ACHN (cell line): ENCODE measurements at regions not wholly inside any gene's neighbourhood (a gene's known extent, or its start where the extent isn't known, plus 50 kb on each side); places are given as distances from the start of the nearest gene placed in this dataset.

Experiments used
- DNase-seq: peaks from one replicate; pipeline ENCODE4 v3.0.0-alpha.2; 2015
- in situ Hi-C: cut with HindIII; loops from 2 replicates; pipeline ENCODE4 v1.10.0; 2017; ENCODE audit warnings: low sequenced_read_pairs, low pct_ligation_motif_present, low pct_unique_long_range_greater_than_20kb

DNA sequence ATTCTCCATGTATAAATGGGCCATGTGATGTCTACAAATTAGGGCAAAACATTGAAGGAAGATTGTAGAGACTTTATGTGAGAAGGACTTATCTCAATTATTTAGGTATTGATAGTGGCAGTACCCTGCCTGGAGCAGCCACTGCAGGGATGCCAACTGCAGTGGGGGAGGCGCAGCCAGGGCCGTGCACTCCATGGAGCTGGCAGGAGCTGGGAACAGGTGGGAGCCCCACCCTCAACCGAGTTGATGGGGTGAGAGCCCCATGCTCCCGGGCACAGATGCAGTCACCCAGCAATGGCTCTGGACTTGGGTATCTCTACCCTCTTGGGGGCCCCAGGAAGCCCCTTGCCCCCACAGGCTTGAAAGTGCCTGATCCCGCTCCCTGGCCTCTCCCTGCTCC lies 564.3 kb downstream of the SLC4A3 start:
- in situ Hi-C loops = no loop called here

DNA sequence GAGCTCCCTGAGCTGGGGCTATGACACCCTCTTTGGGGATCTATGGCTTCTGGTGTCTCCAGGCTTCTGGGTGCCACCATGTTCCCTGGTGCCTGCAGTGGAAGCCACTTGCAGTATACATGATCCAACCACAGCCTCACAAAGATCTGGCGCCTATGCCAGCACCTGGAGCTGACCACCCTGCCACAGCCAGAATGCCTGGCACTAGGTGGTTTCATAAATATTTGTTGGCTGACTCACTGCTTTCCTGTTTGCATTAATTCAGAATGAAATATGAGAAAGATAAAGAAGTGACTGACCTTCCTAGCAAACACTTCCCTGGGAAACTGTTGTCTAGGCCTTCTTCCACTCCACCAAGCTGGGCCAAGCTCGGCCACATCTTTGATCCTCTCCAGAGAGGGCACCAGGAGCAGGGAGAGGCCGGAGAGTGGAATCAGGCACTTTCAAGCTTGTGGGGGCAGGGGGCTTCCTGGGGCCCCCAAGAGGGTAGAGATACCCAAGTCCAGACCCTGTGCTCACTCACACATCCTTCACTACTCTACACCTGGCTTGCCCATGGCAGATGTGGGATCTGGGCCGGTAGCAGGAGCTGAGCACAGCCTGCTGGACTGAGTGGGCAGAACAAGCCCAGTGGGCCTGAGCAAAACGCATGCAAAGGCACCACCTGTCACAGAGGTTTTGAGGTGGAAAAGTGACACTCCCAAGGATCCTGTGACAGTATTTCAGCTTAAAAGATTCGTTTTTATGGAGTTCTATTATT lies 565.7 kb downstream of the SLC4A3 start:
- in situ Hi-C loops = no loop called here
- peak; percentile 4 for DNase-seq

More for the DNA sequence above, 564.3 kb downstream of the SLC4A3 start:
- no peak for DNase-seq

DNA sequence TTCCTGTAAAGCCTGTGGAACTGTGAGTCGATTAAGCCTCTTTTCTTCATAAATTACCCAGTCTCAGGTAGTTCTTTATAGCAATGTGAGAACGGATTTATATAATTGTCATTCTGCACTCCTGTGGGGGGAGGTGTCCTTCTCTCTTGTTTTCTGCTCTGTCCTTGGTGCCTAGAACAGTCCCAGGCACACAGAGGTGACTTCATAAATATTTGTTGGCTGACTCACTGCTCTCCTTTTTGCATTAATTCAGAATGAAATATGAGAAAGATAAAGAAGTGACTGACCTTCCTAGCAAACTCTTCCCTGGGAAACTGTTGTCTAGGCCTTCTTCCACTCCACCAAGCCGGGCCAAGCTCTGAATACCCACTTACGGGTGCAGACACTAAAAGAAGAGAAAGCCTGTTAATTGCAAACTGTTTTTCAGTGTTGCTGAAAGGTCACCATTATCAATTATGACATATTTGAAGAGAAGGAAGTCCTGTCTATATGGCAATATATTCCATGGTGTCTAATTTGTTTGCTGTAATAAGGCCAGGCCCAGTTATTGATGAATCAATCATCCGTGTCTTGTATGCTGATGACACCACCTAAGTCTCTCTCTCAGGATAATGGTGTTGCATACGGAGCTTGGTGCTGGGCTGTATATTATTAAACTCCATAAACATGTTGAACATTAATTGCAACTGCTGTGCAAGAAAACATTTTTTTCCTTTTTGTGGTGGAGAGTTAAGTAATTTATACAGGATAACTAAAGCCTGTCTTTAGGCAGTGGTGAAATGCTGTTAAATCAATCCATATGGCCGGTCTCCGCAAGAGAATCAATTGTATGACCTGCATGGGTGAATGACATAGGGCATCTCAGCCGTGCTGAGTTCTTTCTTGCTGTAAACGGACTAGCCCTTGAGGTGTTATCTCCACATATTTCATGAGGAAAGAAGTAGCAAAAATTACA lies 567.5 kb downstream of the SLC4A3 start:
- no peak for DNase-seq

DNA sequence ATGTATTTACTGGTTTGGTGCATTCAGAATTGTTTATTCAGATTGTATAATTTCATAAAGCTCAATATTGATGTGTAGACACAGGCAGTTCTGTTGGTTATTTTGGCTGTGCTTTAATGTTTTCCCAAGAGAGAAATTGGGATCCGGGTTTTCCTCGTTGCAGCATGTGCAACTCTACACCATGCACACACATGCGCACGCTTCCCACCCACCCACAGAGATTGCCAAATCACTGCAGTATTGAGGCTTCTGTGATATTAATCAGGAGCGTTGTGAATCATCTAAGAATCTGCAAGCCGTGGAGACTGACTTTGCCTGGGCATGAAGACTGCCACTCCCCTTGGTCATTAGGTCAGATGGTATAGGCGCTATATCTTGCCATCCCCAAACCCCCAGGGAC lies 571.5 kb downstream of the SLC4A3 start:
- in situ Hi-C loops = no loop called here
- no peak for DNase-seq

More for the DNA sequence above, 567.5 kb downstream of the SLC4A3 start:
- in situ Hi-C loops = no loop called here

DNA sequence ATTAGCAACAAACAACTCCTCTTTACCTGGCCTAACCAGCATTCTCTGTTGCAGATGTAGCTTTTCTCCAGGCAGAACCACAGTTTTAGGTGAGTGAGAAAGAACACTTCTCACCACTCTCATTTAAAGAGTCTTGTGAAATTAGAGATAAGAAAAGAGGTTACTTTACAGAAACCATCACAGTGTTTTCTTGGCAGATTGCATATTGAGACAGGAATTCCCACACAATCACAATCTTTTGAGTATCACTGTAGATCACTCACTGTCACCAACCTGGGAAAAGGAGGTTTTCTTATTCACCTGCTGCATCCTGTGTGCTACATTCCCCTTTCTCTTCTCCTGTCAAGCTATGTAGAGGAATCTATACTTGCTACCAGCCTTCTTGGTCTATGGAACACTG lies 574.6 kb downstream of the SLC4A3 start:
- no peak for DNase-seq
- in situ Hi-C loops = no loop called here

DNA sequence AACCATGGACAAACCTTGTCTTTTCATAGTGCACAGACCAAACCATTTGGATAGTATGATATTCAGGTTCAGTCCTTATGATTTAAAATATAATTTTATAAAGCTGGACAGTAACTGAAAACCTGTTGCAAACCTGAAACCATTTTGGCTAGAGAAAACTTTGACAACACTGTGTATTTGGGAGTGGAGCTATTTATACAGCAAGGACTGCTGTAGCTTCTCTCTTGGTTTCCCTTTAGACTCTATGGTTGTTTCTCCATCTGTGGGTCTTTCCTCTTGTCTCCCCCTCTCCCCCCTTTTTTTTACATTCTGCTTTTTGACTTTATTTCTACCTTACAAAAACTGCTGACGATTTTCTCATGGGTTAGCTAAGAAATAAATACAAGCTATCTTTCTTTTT lies 581.7 kb downstream of the SLC4A3 start:
- in situ Hi-C loops = no loop called here
- no peak for DNase-seq

DNA sequence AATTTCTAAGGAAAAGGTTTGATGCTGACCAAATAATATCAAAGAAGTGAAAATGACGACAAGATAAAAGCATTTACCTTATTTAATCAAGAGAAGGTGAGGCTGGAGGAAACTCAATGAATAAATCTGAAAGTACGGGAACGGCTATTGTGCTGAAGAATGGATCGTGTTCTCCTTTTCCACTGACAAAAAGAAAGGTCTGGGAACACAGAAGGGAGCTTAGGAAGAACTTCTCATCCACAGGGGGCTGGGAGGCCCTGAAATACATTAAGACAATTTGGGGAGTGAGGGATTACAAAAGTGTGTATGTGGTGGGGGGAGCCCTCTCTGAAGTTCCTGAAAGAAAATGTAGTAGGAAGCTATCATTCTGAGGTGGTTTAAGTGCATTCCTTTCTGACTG lies 582.3 kb downstream of the SLC4A3 start:
- no peak for DNase-seq
- in situ Hi-C loops = no loop called here

DNA sequence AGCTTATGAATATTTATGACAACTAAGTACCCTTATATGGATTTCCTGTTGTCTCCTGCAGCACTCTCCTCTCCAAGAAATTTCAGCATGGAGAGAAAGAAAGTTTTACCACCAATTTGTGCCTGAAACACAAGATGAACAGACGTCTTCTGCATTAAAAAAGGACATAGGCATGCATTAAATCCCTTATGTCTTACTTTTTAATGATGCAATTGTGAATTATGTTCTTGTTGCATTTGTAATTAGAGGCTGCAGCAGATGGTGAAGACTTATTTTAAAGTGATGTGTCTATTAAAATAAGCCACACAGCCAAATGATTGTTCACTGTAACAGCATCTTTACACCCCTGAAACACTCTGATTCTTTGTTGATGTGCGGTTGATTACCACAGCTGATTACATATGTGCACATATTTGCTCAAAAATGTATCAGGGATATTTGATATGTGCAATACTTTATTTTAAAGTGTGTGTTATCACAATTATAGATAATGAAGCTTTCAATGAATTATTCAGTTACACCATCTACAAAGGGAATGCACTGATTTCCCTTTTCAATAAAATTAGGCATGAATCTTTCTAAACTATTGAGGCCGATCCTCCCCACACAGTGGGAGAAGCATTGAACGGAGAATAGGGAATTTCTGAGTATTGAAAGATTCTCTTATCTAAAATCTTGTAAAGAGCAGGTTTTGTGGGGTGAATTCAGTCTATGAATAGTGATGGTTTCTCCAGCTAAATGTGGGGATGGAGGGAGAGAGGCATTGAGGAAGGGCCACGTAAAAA lies 585.1 kb downstream of the SLC4A3 start:
- in situ Hi-C loops = no loop called here
- no peak for DNase-seq

DNA sequence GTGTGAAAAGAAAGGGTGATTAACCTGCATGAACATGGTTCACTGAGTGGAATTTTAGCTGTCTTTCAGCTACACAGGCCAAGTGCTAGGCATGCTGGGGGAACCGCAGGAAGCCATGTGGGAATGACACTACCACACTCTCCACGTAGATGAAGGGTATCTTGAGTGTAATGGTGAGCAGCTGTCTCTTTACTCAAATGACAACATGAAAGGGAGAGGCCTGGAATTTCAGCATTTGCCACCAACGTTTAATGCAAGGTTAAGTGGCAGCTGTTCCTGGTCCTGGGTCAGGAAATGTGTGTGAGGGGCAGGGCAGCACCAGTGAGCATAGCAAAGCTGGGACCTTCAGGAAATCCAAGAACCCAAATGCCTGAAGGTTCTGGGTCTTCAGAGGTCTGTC lies 588.4 kb downstream of the SLC4A3 start:
- DNase-seq = no peak
- in situ Hi-C loops = no loop called here

DNA sequence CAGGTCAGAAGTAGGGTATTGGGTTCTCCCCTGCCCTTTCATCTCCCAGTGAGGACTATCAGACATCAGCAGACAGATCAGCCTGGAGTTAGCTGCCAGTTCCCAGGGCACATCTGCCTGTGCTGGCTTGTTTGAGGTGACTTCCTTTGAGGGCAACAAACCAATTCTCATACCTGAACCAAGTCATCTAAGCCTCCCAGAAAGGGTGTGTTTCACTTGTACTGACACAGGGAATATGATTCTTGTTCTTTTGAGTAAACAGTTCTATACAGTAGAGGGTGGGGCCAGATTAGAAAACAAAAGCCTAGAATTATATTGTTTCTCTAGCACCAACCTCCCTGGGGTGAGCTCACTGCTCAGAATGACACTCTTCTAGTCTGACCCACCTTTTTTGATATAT lies 591.9 kb downstream of the SLC4A3 start:
- DNase-seq = no peak
- in situ Hi-C loops = no loop called here

DNA sequence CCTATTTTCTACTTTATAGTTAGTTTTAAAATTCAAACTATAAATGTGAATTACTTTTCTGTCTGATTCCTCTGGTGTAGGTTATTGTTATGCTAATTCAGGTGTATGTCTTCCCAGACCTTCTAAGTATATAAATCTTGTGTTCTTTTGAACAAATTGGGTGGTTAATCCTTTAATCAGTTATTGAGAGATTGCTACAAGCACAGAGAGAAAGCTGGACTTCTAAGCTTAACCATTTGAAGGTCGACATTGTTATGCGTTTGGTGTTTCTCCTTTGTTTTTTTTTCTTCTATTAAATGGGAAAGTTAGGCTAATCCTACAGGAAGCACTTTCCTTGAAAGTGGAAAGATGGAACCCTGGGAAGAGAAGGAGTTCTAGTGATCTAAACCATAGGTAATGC lies 592.6 kb downstream of the SLC4A3 start:
- in situ Hi-C loops = no loop called here
- no peak for DNase-seq

DNA sequence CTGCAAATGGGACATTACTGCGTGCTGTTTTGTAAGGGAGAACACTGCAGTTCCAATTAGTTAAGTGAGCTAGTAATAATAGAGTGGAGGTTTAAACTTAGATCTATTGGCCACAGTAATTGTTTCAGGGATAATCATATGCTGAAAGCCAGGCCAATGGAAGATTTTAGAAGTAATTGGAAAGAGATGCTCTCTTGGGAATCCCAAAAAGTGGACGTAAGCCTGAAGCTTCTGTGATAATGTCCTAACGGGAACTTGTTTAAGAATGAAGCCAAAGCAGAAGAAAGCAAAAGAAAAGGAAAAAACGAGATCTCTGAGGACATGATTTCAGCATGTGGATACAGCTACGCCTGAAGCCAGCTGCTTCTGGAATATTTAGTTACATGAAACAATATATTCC lies 594.6 kb downstream of the SLC4A3 start:
- no peak for DNase-seq
- in situ Hi-C loops = no loop called here

DNA sequence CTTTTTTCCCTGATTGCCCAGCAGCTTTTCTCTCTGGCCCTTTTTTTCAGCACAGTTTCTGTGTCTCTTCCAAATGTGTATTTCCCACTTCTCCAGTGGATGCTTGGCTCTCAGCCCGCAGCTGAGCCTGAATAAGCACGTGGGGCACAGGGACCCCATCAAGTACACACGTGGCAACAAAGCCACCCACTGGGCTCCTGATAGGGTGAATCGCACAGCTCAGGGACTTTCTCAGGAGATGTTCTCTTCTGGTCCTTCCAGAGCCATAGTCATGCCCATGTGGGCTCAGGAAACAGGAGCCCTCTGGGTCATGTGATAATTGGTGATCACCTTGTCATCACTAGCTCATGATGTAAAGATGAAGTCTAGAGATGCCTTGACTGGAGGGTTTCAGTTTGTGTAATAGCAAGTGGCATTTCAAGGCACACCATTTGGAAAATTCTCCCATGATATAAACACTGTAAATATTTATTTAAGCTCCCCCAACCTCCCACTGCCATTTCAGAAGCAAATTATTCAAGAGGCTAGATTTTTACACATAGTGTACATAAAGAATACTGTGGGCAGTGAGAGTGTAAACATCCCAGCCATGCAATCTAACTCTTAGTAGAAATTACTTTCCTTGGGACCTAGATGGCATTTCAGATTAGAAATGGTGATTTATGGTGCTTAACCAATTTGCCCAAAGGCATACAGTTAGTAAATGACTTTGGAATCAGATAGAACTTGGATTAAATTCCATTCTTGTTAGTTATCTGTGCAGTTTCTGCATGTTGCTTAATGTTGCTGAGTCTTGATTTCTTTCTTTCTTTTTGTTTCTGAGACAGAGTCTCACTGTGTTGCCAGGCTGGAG lies 597.5 kb downstream of the SLC4A3 start:
- DNase-seq = no peak
- in situ Hi-C loops = no loop called here

DNA sequence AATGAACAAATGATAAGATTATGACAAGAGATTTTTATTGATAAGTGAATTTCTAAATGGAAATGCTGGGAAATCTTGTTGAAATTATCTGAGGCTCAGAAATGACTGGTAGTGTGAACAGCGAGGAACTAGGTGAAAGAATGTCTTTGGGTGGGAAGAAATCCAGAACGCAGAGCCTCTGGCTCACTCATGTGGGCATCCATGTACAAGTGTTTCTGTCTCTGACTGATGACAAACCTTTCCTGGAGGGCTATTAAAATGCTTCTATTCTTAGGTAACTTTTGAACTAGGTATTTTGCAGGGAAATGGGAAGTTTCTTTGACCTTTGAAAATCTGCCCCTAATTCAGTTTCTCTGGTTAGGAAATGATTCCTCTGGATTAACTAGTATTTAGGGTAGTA lies 598.6 kb downstream of the SLC4A3 start:
- in situ Hi-C loops = no loop called here
- no peak for DNase-seq

DNA sequence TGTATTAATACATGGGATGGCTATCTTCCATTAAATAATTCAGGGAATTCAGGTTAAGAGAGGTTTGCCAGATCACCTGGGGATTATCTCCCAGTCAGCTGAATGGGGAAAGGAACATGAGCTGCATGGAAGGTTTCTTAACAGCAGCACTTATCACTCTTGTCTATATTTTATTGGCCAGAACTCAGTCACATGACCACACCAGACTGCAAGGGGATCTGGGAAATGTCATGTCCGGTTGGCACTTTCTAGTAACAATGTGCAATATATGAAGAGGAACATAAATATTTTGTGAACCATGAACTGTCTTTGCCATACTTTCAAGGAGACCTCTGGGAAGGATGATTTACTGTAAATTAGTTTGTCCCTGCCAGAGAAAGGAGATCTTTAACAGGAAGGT lies 599.1 kb downstream of the SLC4A3 start:
- DNase-seq = no peak
- in situ Hi-C loops = no loop called here

DNA sequence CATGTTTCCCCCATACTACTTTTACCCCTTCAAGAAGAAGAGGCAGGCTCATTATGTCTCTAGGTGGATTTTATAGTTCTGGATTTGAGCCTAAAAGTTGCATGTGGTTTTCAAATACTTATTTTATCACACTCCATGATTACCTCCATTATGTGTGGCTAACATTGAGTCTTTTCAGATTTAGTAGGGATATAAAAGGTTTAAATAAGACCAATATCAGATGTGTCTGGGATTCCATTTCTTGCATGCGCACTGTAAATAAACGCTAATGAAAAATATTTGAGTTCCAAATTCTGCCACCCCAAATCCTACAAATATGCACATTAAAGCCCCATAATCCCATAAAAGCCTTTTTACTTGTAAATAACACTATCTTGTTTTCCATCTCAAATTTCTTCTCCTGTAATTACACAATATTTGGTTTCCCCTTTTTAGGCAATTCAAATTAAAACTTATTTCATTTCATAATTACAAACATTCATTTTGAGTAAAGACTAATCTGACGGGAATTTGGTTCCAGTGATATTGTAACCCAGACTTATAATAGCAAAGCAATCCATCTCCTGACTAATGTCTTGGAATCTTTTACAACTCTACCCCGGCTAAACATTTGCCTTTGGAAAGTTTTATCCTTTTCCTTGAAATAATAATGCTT lies 600.0 kb downstream of the SLC4A3 start:
- in situ Hi-C loops = no loop called here
- peak; percentile 52 for DNase-seq

DNA sequence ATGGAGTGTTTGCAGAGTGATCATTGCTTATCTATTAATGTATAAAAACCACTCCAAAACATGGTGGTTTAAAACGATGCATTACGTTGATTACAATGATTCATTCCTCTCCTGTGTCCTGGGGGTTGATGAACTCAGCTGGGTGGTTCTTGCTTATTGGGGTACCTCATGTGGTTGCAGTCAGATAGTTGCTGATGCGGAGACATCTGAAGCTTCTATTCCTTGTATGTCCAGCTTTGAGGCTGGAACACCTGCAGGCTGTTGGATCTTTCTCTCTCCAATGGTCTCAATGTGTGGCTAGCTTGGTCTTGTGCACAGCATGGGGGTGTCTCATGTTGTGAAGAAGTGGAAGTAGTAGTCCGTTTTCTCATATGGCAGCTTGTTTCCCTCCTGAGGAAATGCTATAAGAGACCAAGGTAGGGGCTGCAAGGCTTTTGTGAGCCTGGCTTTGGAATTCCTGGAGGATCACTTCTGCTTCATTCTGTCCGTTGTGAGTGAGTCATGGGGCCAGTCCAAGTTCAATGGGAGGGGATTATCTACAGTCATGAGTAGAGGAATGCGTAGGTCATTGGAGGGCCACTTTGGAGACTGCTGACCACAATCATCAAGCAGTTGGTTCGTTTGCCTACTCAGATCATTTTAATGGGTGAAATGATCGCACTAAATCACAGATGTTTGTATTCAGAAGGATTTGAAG lies 601.0 kb downstream of the SLC4A3 start:
- in situ Hi-C loops = no loop called here
- peak; percentile 99 for DNase-seq
